Myocyte (in vitro differentiated cells): ENCODE measurements at regions not wholly inside any gene's neighbourhood (a gene's known extent, or its start where the extent isn't known, plus 50 kb on each side); places are given as distances from the start of the nearest gene placed in this dataset.

ENCODE experiments used
- DNase-seq: peaks from one replicate; pipeline ENCODE4 v3.0.0-alpha.2; 2012; ENCODE audit warnings: low read depth

GRCh38 chr4:57430726-57431125, 320.5 kb upstream of the IGFBP7 start:
- DNase-seq, result no peak

- DNase-seq, result peak; percentile 30
Measured at GRCh38 chr4:57426779-57427395, 316.7 kb upstream of the IGFBP7 start.

- no peak for DNase-seq
Measured at GRCh38 chr4:57425610-57426009, 315.4 kb upstream of the IGFBP7 start.

GRCh38 chr4:57424232-57424897, 314.2 kb upstream of the IGFBP7 start:
- DNase-seq, result peak; percentile 3

- no peak for DNase-seq
Measured at GRCh38 chr4:57418133-57418532, 307.9 kb upstream of the IGFBP7 start.

- DNase-seq, result no peak
Measured at GRCh38 chr4:57412259-57413054, 302.3 kb upstream of the IGFBP7 start.

GRCh38 chr4:57410331-57411052, 300.3 kb upstream of the IGFBP7 start:
- DNase-seq, result no peak

GRCh38 chr4:57405359-57405758, 295.2 kb upstream of the IGFBP7 start:
- no peak for DNase-seq

- no peak for DNase-seq
Measured at GRCh38 chr4:57404483-57404882, 294.3 kb upstream of the IGFBP7 start.

- no peak for DNase-seq
Measured at GRCh38 chr4:57403591-57403990, 293.4 kb upstream of the IGFBP7 start.

- no peak for DNase-seq
Measured at GRCh38 chr4:57401586-57401985, 291.4 kb upstream of the IGFBP7 start.

GRCh38 chr4:57378766-57379165, 268.6 kb upstream of the IGFBP7 start:
- DNase-seq, result no peak

- DNase-seq, result no peak
Measured at GRCh38 chr4:57374866-57375595, 264.8 kb upstream of the IGFBP7 start.

- no peak for DNase-seq
Measured at GRCh38 chr4:57373991-57374390, 263.8 kb upstream of the IGFBP7 start.

- DNase-seq, result no peak
Measured at GRCh38 chr4:57371671-57372070, 261.5 kb upstream of the IGFBP7 start.

- DNase-seq, result no peak
Measured at GRCh38 chr4:57370691-57371090, 260.5 kb upstream of the IGFBP7 start.

- no peak for DNase-seq
Measured at GRCh38 chr4:57369446-57369845, 259.3 kb upstream of the IGFBP7 start.

GRCh38 chr4:57364255-57364654, 254.1 kb upstream of the IGFBP7 start:
- DNase-seq, result no peak

GRCh38 chr4:57363346-57363745, 253.2 kb upstream of the IGFBP7 start:
- DNase-seq, result no peak

GRCh38 chr4:57360681-57361080, 250.5 kb upstream of the IGFBP7 start:
- DNase-seq, result no peak

GRCh38 chr4:57355101-57355665, 245.0 kb upstream of the IGFBP7 start:
- no peak for DNase-seq
